K562 (cell line): ENCODE measurements at regions not wholly inside any gene's neighbourhood (a gene's known extent, or its start where the extent isn't known, plus 50 kb on each side); places are given as distances from the start of the nearest gene placed in this dataset.

Experiments used
- ATAC-seq: fragments of 200-7000 bp; cut with Tn5 transposase; 3 replicates; pipeline ENCODE4 v1.9.1; 2020; ENCODE audit warnings: moderate library complexity
- BruUV-seq: library from RNA; stranded (reverse); fragments of 400-500 nt; replicated peaks from 2 replicates; lab custom pipeline; 2021; lab: Mats Ljungman, UMichigan
- CTCF ChIA-PET: fragments of 300-600 bp; formaldehyde crosslinking; extraction: SDS; loops from one replicate; lab custom pipeline; 2021; ENCODE audit warnings: low intra/inter-chr PET ratio; lab: Yijun Ruan, JAX
- POLR2A ChIA-PET: fragments of 300-600, 350-650 bp; sonication (Branson Sonifier 250); formaldehyde crosslinking; extraction: SDS; loops from one replicate; lab custom pipeline; 2021; ENCODE audit warnings: antibody characterized with exemption, inconsistent platforms; lab: Yijun Ruan, JAX
- DNase-seq, 4 experiments: peaks; one replicate each; pipeline versions ENCODE4 v3.0.0 to v3.0.0-alpha.2; 2011 to 2018; ENCODE audit warnings: low spot score in 3 of 4, mixed read lengths in 3 of 4; ENCODE audit errors: extremely low read depth in 1 of 4
- FAIRE-seq: peaks from 2 replicates; lab custom pipeline; 2011; peaks lifted over from hg19 to GRCh38; lab: Jason Lieb, UNC
- H2AFZ ChIP-seq: 2 replicates; pipeline ENCODE4 v1.6.0; 2011; ENCODE audit warnings: low read depth, low read length, control low read depth, inconsistent platforms
- H3K27ac ChIP-seq: fragments of 200-600 bp; 3 replicates; pipeline ENCODE4 v1.8.0; 2011; ENCODE audit warnings: low read depth, mild to moderate bottlenecking, control low read depth, inconsistent platforms, low read length, moderate library complexity, mixed read lengths; ENCODE audit errors: extremely low read depth
- H3K27me3 ChIP-seq, 2 experiments: fragments of 300-600 bp in 1 of 2; 2 replicates in 1 of 2; 3 replicates in 1 of 2; pipeline versions ENCODE4 v1.6.0 to v1.8.0; 2011; ENCODE audit warnings: inconsistent platforms in 2 of 2, low read length in 2 of 2, mild to moderate bottlenecking in 1 of 2, mixed read lengths in 1 of 2, moderate library complexity in 1 of 2; ENCODE audit not compliant: control insufficient read depth in 2 of 2, insufficient read depth in 2 of 2
- H3K36me3 ChIP-seq: fragments of 300-600 bp; 3 replicates; pipeline ENCODE4 v1.8.0; 2011; ENCODE audit warnings: mild to moderate bottlenecking, low read length, inconsistent platforms; ENCODE audit not compliant: control insufficient read depth, insufficient read depth
- H3K4me1 ChIP-seq, 2 experiments: fragments of 200-600 bp in 1 of 2; replicated peaks in 1 of 2; 2 replicates in 1 of 2; 3 replicates in 1 of 2; pipeline versions ENCODE4 v1.5.1 to v1.8.0; 2011; ENCODE audit warnings: inconsistent platforms in 2 of 2, low read length in 2 of 2, mild to moderate bottlenecking in 1 of 2, mixed read lengths in 1 of 2, moderate library complexity in 1 of 2; ENCODE audit not compliant: control insufficient read depth in 2 of 2, insufficient read depth in 2 of 2
- H3K4me2 ChIP-seq: 2 replicates; pipeline ENCODE4 v1.6.1; 2011; ENCODE audit warnings: low read length, control low read depth, inconsistent platforms, mixed read lengths; ENCODE audit not compliant: insufficient read depth
- H3K4me3 ChIP-seq: fragments of 200-600 bp; sonication (generic), shearing (Covaris generic); 2 replicates; pipeline ENCODE4 v1.5.1; 2016; ENCODE audit warnings: control low read depth, inconsistent platforms
- H3K79me2 ChIP-seq: fragments of 200-600 bp; 3 replicates; pipeline ENCODE4 v1.8.0; 2011; ENCODE audit warnings: low read length, inconsistent platforms; ENCODE audit not compliant: control insufficient read depth, insufficient read depth
- H3K9ac ChIP-seq, 2 experiments: 2 replicates each; pipeline versions ENCODE4 v1.6.0 to v1.6.1; 2011; ENCODE audit warnings: low read depth in 2 of 2, low read length in 2 of 2, control low read depth in 1 of 2, inconsistent platforms in 1 of 2, mild to moderate bottlenecking in 1 of 2, mixed read lengths in 1 of 2; ENCODE audit not compliant: insufficient read depth in 1 of 2
- H3K9me1 ChIP-seq: one replicate; pipeline ENCODE4 v1.6.0; 2011; ENCODE audit warnings: inconsistent platforms, mild to moderate bottlenecking, low read length, moderate library complexity; ENCODE audit not compliant: control insufficient read depth, insufficient read depth
- H3K9me3 ChIP-seq: replicated peaks from 2 replicates; pipeline ENCODE4 v1.5.1; 2011; ENCODE audit warnings: low read depth, low read length, inconsistent platforms; ENCODE audit not compliant: control insufficient read depth, insufficient read depth
- H4K20me1 ChIP-seq: replicated peaks from 2 replicates; pipeline ENCODE4 v1.6.1; 2011; ENCODE audit warnings: low read length, inconsistent platforms, mixed read lengths; ENCODE audit not compliant: control insufficient read depth, insufficient read depth
- ADNP ChIP-seq: fragments of 200-800 bp; sonication (Bioruptor generic); IDR thresholded peaks from 2 replicates; pipeline ENCODE4 v1.6.1; 2016; ENCODE audit warnings: missing genetic modification characterization, missing compliant biosample characterization
- ARHGAP35 ChIP-seq: fragments of 450-650 bp; IDR thresholded peaks from 2 replicates; pipeline ENCODE4 v1.6.1; 2018; ENCODE audit not compliant: partially characterized antibody
- ATF1 ChIP-seq, 2 experiments: fragments of 450-650 bp in 1 of 2; IDR thresholded peaks; 2 replicates each; pipeline ENCODE4 v1.6.1; 2016; ENCODE audit warnings: missing compliant biosample characterization in 1 of 2, missing genetic modification characterization in 1 of 2
- ELF1 ChIP-seq: fragments of 200-800 bp; sonication (Bioruptor generic); IDR thresholded peaks from 2 replicates; pipeline ENCODE4 v1.6.1; 2016; ENCODE audit warnings: missing genetic modification characterization, missing compliant biosample characterization
- HBP1 ChIP-seq: fragments of 450-650 bp; formaldehyde crosslinking; IDR thresholded peaks from 2 replicates; pipeline ENCODE4 v1.4.0; 2022; ENCODE audit warnings: missing genetic modification characterization
- MCM3 ChIP-seq: fragments of 450-650 bp; IDR thresholded peaks from 2 replicates; pipeline ENCODE4 v1.6.1; 2016
- MEIS2 ChIP-seq: fragments of 450-650 bp; IDR thresholded peaks from 2 replicates; pipeline ENCODE4 v1.6.1; 2014; ENCODE audit warnings: mild to moderate bottlenecking; ENCODE audit not compliant: partially characterized antibody
- NR4A1 ChIP-seq, 2 experiments: fragments of 250-450 bp in 1 of 2; fragments of 450-650 bp in 1 of 2; sonication (Bioruptor Pico) in 1 of 2; IDR thresholded peaks; 2 replicates each; pipeline versions ENCODE4 v1.4.0 to v1.6.1; 2016 to 2020; ENCODE audit warnings: mild to moderate bottlenecking in 2 of 2, missing compliant biosample characterization in 1 of 2, missing genetic modification characterization in 1 of 2, moderate library complexity in 1 of 2
- SIRT6 ChIP-seq: IDR thresholded peaks from one replicate; pipeline ENCODE4 v1.6.1; 2012; ENCODE audit warnings: low read depth, mild to moderate bottlenecking, control low read depth, inconsistent platforms, low read length, moderate library complexity
- SMAD4 ChIP-seq: fragments of 250-450 bp; sonication (Bioruptor Pico); conservative IDR thresholded peaks from 2 replicates; pipeline ENCODE4 v1.8.0; 2021; ENCODE audit warnings: inconsistent platforms, mild to moderate bottlenecking, moderate library complexity
- SNIP1 ChIP-seq: fragments of 450-650 bp; IDR thresholded peaks from 2 replicates; pipeline ENCODE4 v1.7.1; 2017; ENCODE audit warnings: low read depth, mild to moderate bottlenecking
- ZNF134 ChIP-seq: fragments of 250-450 bp; sonication (Bioruptor Pico); conservative IDR thresholded peaks from 2 replicates; pipeline ENCODE4 v1.4.0; 2020
- ZSCAN32 ChIP-seq: fragments of 450-650 bp; formaldehyde crosslinking; IDR thresholded peaks from 2 replicates; pipeline ENCODE4 v1.4.0; 2020; ENCODE audit warnings: mild to moderate bottlenecking, moderate library complexity
- WGBS: fragments of 100-300 bp; shearing (Covaris generic); methylation state at CpG from one replicate; pipeline ENCODE4 v1.1.6; 2016; ENCODE audit warnings: low coverage, mixed read lengths; ENCODE audit not compliant: insufficient coverage; ENCODE audit errors: missing lambda C conversion rate; 5-methylcytosine and 5-hydroxymethylcytosine counted together
- in situ Hi-C: fragments of 300-500 bp; cut with MboI; formaldehyde crosslinking; loops from 4 replicates; pipeline ENCODE4 v1.15.0; 2018; ENCODE audit warnings: inconsistent platforms, mixed read lengths
- intact Hi-C: fragments of 100-400 bp; cut with micrococcal nuclease; formaldehyde crosslinking; loops from 2 replicates; pipeline ENCODE4 v1.14.2; 2022
- TF ChIP-seq, protein P1 (sequence below): fragments of 450-650 bp; IDR thresholded peaks from 2 replicates; pipeline ENCODE4 v1.6.1; 2017; ENCODE audit warnings: antibody characterized with exemption, mild to moderate bottlenecking
- TF ChIP-seq, protein P2 (sequence below): sonication (generic); formaldehyde crosslinking; IDR thresholded peaks from 2 replicates; pipeline ENCODE4 v1.8.0; 2022; ENCODE audit warnings: mild to moderate bottlenecking, missing genetic modification reagents

DNA sequence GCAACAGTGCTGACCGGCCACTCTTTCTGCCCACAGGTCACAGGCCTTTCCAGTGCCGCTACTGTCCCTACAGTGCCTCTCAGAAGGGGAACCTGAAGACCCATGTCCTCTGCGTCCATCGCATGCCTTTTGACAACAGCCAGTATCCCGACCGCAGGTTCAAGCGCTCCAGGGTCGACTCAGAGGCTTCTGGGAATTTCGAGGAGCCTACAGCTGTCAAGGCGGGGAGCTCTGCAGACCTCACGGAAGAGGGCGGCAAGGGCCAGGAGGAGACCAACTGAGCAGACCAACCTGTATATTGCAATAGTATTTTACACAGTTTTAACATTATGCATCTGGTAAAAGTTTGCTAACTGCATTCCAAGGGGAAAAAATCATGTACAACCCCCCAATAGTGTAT lies 338.5 kb downstream of the ZNF536 start:
- Histone ChIP-seq H3K9me1 (no peaks in the 10 kb centered on the region), H3K79me2 (no peaks in the 10 kb centered on the region), H3K27ac (no peak overlapping the region), H3K9ac (no peak overlapping the region), H3K4me2 (no peak overlapping the region), H2AFZ (no peak overlapping the region), H3K9me3 (no peaks in the 10 kb centered on the region), H3K4me1 (no peaks in the 10 kb centered on the region), H3K36me3 (no peaks in the 10 kb centered on the region), H3K27me3 (peaks cover 7 to 13% of the 10 kb centered on the region in 2 experiments; a peak in 2 of 5 replicates), H3K4me3 (no peak overlapping the region), H4K20me1 (no peaks in the 10 kb centered on the region)
- intact Hi-C loops, result no loop called here
- FAIRE-seq (no peak), ATAC-seq (no peak), DNase-seq (no peak)
- under 1% methylated on average over 12 of the region's 12 CpGs for WGBS
- no TSS peak for BruUV-seq
- in situ Hi-C loops, result no loop called here
- ChIA-PET POLR2A (interaction anchor here (0.6 kb wide), 1 partner anchor 111 kb away, joined by 4 read pairs; no protein-coding TSS in a partner anchor), CTCF (no interaction called here)
- no peak for TF ChIP-seq ZSCAN32 (CRISPR knock-in tag)
- no peak for TF ChIP-seq SMAD4
- no peak for TF ChIP-seq ELF1
- TF ChIP-seq MEIS2, result no peak
- no peak for TF ChIP-seq HBP1 (CRISPR knock-in tag)
- no peak for TF ChIP-seq ADNP (tag)
- no peak for TF ChIP-seq SIRT6
- no peak for TF ChIP-seq NR4A1 (CRISPR knock-in tag; IDR thresholded peaks at IDR 0.05)
- TF ChIP-seq NR4A1 (tag; IDR thresholded peaks at IDR 0.05), result no peak
- TF ChIP-seq MCM3, result no peak
- no peak for TF ChIP-seq ZNF134 (CRISPR knock-in tag)
- no peak for TF ChIP-seq ARHGAP35
- TF ChIP-seq ATF1 (CRISPR knock-in tag; IDR thresholded peaks at IDR 0.05), result no peak
- TF ChIP-seq ATF1 (tag; IDR thresholded peaks at IDR 0.05), result no peak
- TF ChIP-seq, protein P1, sequence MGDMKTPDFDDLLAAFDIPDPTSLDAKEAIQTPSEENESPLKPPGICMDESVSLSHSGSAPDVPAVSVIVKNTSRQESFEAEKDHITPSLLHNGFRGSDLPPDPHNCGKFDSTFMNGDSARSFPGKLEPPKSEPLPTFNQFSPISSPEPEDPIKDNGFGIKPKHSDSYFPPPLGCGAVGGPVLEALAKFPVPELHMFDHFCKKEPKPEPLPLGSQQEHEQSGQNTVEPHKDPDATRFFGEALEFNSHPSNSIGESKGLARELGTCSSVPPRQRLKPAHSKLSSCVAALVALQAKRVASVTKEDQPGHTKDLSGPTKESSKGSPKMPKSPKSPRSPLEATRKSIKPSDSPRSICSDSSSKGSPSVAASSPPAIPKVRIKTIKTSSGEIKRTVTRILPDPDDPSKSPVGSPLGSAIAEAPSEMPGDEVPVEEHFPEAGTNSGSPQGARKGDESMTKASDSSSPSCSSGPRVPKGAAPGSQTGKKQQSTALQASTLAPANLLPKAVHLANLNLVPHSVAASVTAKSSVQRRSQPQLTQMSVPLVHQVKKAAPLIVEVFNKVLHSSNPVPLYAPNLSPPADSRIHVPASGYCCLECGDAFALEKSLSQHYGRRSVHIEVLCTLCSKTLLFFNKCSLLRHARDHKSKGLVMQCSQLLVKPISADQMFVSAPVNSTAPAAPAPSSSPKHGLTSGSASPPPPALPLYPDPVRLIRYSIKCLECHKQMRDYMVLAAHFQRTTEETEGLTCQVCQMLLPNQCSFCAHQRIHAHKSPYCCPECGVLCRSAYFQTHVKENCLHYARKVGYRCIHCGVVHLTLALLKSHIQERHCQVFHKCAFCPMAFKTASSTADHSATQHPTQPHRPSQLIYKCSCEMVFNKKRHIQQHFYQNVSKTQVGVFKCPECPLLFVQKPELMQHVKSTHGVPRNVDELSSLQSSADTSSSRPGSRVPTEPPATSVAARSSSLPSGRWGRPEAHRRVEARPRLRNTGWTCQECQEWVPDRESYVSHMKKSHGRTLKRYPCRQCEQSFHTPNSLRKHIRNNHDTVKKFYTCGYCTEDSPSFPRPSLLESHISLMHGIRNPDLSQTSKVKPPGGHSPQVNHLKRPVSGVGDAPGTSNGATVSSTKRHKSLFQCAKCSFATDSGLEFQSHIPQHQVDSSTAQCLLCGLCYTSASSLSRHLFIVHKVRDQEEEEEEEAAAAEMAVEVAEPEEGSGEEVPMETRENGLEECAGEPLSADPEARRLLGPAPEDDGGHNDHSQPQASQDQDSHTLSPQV, result no peak
- TF ChIP-seq SNIP1, result no peak
- TF ChIP-seq, protein P2, sequence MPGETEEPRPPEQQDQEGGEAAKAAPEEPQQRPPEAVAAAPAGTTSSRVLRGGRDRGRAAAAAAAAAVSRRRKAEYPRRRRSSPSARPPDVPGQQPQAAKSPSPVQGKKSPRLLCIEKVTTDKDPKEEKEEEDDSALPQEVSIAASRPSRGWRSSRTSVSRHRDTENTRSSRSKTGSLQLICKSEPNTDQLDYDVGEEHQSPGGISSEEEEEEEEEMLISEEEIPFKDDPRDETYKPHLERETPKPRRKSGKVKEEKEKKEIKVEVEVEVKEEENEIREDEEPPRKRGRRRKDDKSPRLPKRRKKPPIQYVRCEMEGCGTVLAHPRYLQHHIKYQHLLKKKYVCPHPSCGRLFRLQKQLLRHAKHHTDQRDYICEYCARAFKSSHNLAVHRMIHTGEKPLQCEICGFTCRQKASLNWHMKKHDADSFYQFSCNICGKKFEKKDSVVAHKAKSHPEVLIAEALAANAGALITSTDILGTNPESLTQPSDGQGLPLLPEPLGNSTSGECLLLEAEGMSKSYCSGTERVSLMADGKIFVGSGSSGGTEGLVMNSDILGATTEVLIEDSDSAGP (CRISPR knock-in tag), result no peak
